H1 (cell line): ENCODE measurements at regions not wholly inside any gene's neighbourhood (a gene's known extent, or its start where the extent isn't known, plus 50 kb on each side); places are given as distances from the start of the nearest gene placed in this dataset.

ENCODE experiments used
- CTCF ChIA-PET: fragments of 300-600 bp; sonication (Branson Sonifier 250); formaldehyde crosslinking; loops from one replicate; lab custom pipeline; 2021; ENCODE audit not compliant: partially characterized antibody; lab: Charles Lee
- POLR2A ChIA-PET: fragments of 300-600 bp; sonication (Branson Sonifier 250); formaldehyde crosslinking; loops from one replicate; lab custom pipeline; 2021; ENCODE audit warnings: inconsistent platforms; ENCODE audit not compliant: partially characterized antibody; lab: Charles Lee
- DNase-seq, 2 experiments: peaks; one replicate each; pipeline versions ENCODE4 v3.0.0 to v3.0.0-alpha.2; 2010 to 2022; ENCODE audit warnings: low spot score in 2 of 2, low read depth in 1 of 2, mixed read lengths in 1 of 2
- FAIRE-seq: peaks from 2 replicates; lab custom pipeline; 2011; peaks lifted over from hg19 to GRCh38; lab: Jason Lieb, UNC
- H2AFZ ChIP-seq: 2 replicates; pipeline ENCODE4 v1.8.1; 2012; ENCODE audit warnings: low read length, inconsistent platforms
- H2AK5ac ChIP-seq: 2 replicates; pipeline ENCODE4 v1.6.1; 2013; ENCODE audit warnings: low read depth, low read length
- H2BK120ac ChIP-seq: replicated peaks from 2 replicates; pipeline ENCODE3; 2013; ENCODE audit warnings: low read depth, low read length, inconsistent platforms
- H2BK12ac ChIP-seq: 2 replicates; pipeline ENCODE4 v1.6.1; 2013; ENCODE audit warnings: low read depth, low read length
- H2BK15ac ChIP-seq: 2 replicates; pipeline ENCODE4 v1.6.1; 2013; ENCODE audit warnings: low read length
- H2BK20ac ChIP-seq: 2 replicates; pipeline ENCODE4 v1.6.1; 2013; ENCODE audit warnings: low read length
- H2BK5ac ChIP-seq: 2 replicates; pipeline ENCODE4 v1.6.1; 2013; ENCODE audit warnings: low read depth, low read length
- H3K14ac ChIP-seq: 2 replicates; pipeline ENCODE4 v1.6.1; 2013; ENCODE audit warnings: inconsistent platforms; ENCODE audit not compliant: insufficient read length
- H3K18ac ChIP-seq: 2 replicates; pipeline ENCODE4 v1.6.1; 2013; ENCODE audit warnings: low read length; ENCODE audit errors: extremely low read depth
- H3K23ac ChIP-seq: 2 replicates; pipeline ENCODE4 v1.6.1; 2013; ENCODE audit warnings: inconsistent platforms; ENCODE audit not compliant: insufficient read length
- H3K23me2 ChIP-seq: 2 replicates; pipeline ENCODE4 v1.6.1; 2013; ENCODE audit warnings: low read depth, low read length
- H3K27ac ChIP-seq: 2 replicates; pipeline ENCODE4 v1.6.1; 2011; ENCODE audit warnings: low read depth, low read length, inconsistent platforms
- H3K27me3 ChIP-seq, 4 experiments: replicated peaks in 1 of 4; 1 replicate in 1 of 4; 2 replicates in 3 of 4; pipeline versions ENCODE4 v1.6.1 to v1.8.1; 2011 to 2013; ENCODE audit warnings: low read length in 3 of 4, mild to moderate bottlenecking in 3 of 4, inconsistent platforms in 2 of 4, mixed read lengths in 2 of 4, moderate library complexity in 1 of 4; ENCODE audit not compliant: control insufficient read depth in 3 of 4, insufficient read depth in 3 of 4; ENCODE audit errors: extremely low read depth in 1 of 4
- H3K36me3 ChIP-seq, 4 experiments: 2 replicates each; pipeline versions ENCODE4 v1.6.1 to v1.8.1; 2011 to 2013; ENCODE audit warnings: mild to moderate bottlenecking in 4 of 4, low read length in 3 of 4, moderate library complexity in 2 of 4, control low read depth in 1 of 4, inconsistent platforms in 1 of 4; ENCODE audit not compliant: insufficient read depth in 4 of 4, control insufficient read depth in 2 of 4
- H3K4ac ChIP-seq: replicated peaks from 2 replicates; pipeline ENCODE3; 2013; ENCODE audit warnings: low read length, low read depth, mixed read lengths, inconsistent platforms; ENCODE audit not compliant: insufficient read length
- H3K4me1 ChIP-seq, 4 experiments: replicated peaks in 1 of 4; 1 replicate in 1 of 4; 2 replicates in 3 of 4; pipeline versions ENCODE4 v1.6.1 to v1.8.1; 2011 to 2013; ENCODE audit warnings: low read length in 3 of 4, inconsistent platforms in 2 of 4, mixed read lengths in 1 of 4; ENCODE audit not compliant: insufficient read depth in 4 of 4, control insufficient read depth in 3 of 4
- H3K4me2 ChIP-seq, 2 experiments: 2 replicates each; pipeline versions ENCODE4 v1.6.1 to v1.8.1; 2011 to 2013; ENCODE audit warnings: low read depth in 2 of 2, low read length in 2 of 2, control low read depth in 1 of 2, inconsistent platforms in 1 of 2, mild to moderate bottlenecking in 1 of 2; ENCODE audit not compliant: insufficient read depth in 1 of 2
- H3K4me3 ChIP-seq, 4 experiments: fragments of 200-600, 300-600 bp in 1 of 4; sonication (generic), shearing (Covaris generic), sonication (Bioruptor Twin) in 1 of 4; 2 replicates each; pipeline versions ENCODE4 v1.5.1 to v1.8.1; 2011 to 2016; ENCODE audit warnings: low read length in 4 of 4, low read depth in 3 of 4, control low read depth in 2 of 4, inconsistent platforms in 2 of 4, mild to moderate bottlenecking in 2 of 4, mixed read lengths in 1 of 4, moderate library complexity in 1 of 4; ENCODE audit not compliant: insufficient read depth in 2 of 4; ENCODE audit errors: extremely low read depth in 1 of 4
- H3K56ac ChIP-seq: replicated peaks from 2 replicates; pipeline ENCODE3; 2013; ENCODE audit warnings: low read depth, mild to moderate bottlenecking, mixed read lengths, low read length, inconsistent platforms; ENCODE audit not compliant: insufficient read length
- H3K79me1 ChIP-seq: 2 replicates; pipeline ENCODE4 v1.6.1; 2013; ENCODE audit warnings: low read depth, low read length, control low read depth
- H3K79me2 ChIP-seq, 2 experiments: 2 replicates each; pipeline versions ENCODE4 v1.6.1 to v1.8.1; 2012 to 2013; ENCODE audit warnings: low read length in 2 of 2, mild to moderate bottlenecking in 2 of 2, inconsistent platforms in 1 of 2; ENCODE audit not compliant: insufficient read depth in 2 of 2, control insufficient read depth in 1 of 2
- H3K9ac ChIP-seq, 4 experiments: replicated peaks in 1 of 4; 1 replicate in 1 of 4; 2 replicates in 3 of 4; pipeline versions ENCODE4 v1.6.1 to v1.8.1; 2011 to 2013; ENCODE audit warnings: low read depth in 3 of 4, low read length in 3 of 4, control low read depth in 2 of 4, mild to moderate bottlenecking in 2 of 4, moderate library complexity in 2 of 4, inconsistent platforms in 1 of 4; ENCODE audit errors: extremely low read depth in 1 of 4
- H3K9me3 ChIP-seq, 2 experiments: 2 replicates each; pipeline versions ENCODE4 v1.6.1 to v1.8.1; 2012 to 2013; ENCODE audit warnings: mild to moderate bottlenecking in 2 of 2, moderate library complexity in 2 of 2, control low read depth in 1 of 2, inconsistent platforms in 1 of 2, low read depth in 1 of 2, low read length in 1 of 2, mixed read lengths in 1 of 2; ENCODE audit not compliant: insufficient read depth in 2 of 2
- H4K20me1 ChIP-seq, 2 experiments: replicated peaks in 1 of 2; 2 replicates each; pipeline versions ENCODE3 to v1.8.1; 2011 to 2013; ENCODE audit warnings: inconsistent platforms in 2 of 2, low read length in 2 of 2, mild to moderate bottlenecking in 1 of 2; ENCODE audit not compliant: insufficient read depth in 2 of 2, control insufficient read depth in 1 of 2
- H4K5ac ChIP-seq: 2 replicates; pipeline ENCODE4 v1.6.1; 2013; ENCODE audit warnings: low read length, low read depth, mixed read lengths, inconsistent platforms; ENCODE audit not compliant: insufficient read length
- H4K8ac ChIP-seq: 2 replicates; pipeline ENCODE4 v1.8.0; 2013; ENCODE audit warnings: mild to moderate bottlenecking, moderate library complexity, low read length, inconsistent platforms; ENCODE audit not compliant: insufficient read depth; ENCODE audit errors: extremely low read depth
- H4K91ac ChIP-seq: replicated peaks from 2 replicates; pipeline ENCODE3; 2013; ENCODE audit warnings: low read length, mixed read lengths, inconsistent platforms; ENCODE audit not compliant: insufficient read length
- BACH1 ChIP-seq: IDR thresholded peaks from 2 replicates; pipeline ENCODE4 v1.6.1; 2012; ENCODE audit warnings: low read length, improper control_type of control experiment
- BCL11A ChIP-seq, 2 experiments: IDR thresholded peaks; one replicate each; pipeline ENCODE4 v1.6.1; 2011; ENCODE audit warnings: low read depth in 2 of 2, low read length in 2 of 2, mild to moderate bottlenecking in 2 of 2
- CBX5 ChIP-seq: fragments of 300-800, 300-1000 bp; sonication (generic); IDR thresholded peaks from 2 replicates; pipeline ENCODE4 v1.7.1; 2016; ENCODE audit warnings: antibody characterized with exemption, low read length, low read depth
- MAFK ChIP-seq: IDR thresholded peaks from 2 replicates; pipeline ENCODE4 v1.6.1; 2012; ENCODE audit warnings: low read depth, mild to moderate bottlenecking, improper control_type of control experiment, low read length
- NRF1 ChIP-seq: IDR thresholded peaks from 2 replicates; pipeline ENCODE4 v1.6.1; 2011; ENCODE audit warnings: mild to moderate bottlenecking, low read depth, low read length, improper control_type of control experiment
- POLR2A ChIP-seq, 2 experiments: IDR thresholded peaks; 1 replicate in 1 of 2; 2 replicates in 1 of 2; pipeline ENCODE4 v1.6.1; 2011; ENCODE audit warnings: low read depth in 2 of 2, low read length in 2 of 2, mild to moderate bottlenecking in 2 of 2; ENCODE audit errors: control extremely low read depth in 1 of 2
- RXRA ChIP-seq: IDR thresholded peaks from 2 replicates; pipeline ENCODE4 v1.6.1; 2011; ENCODE audit warnings: low read depth, mild to moderate bottlenecking, low read length, moderate library complexity; ENCODE audit not compliant: insufficient read depth
- SAP30 ChIP-seq: fragments of 300-600 bp; sonication (generic); IDR thresholded peaks from 2 replicates; pipeline ENCODE4 v1.7.1; 2012; ENCODE audit warnings: low read length, moderate library complexity, mild to moderate bottlenecking, inconsistent platforms; ENCODE audit not compliant: insufficient read depth, insufficient replicate concordance
- SP2 ChIP-seq: IDR thresholded peaks from 2 replicates; pipeline ENCODE4 v1.6.1; 2012; ENCODE audit warnings: mild to moderate bottlenecking, low read length, inconsistent platforms
- SP4 ChIP-seq: IDR thresholded peaks from 2 replicates; pipeline ENCODE4 v1.6.1; 2012; ENCODE audit warnings: low read length, inconsistent platforms
- TAF1 ChIP-seq: IDR thresholded peaks from 2 replicates; pipeline ENCODE4 v1.6.1; 2011; ENCODE audit warnings: mild to moderate bottlenecking, low read depth, low read length
- TBP ChIP-seq: IDR thresholded peaks from 2 replicates; pipeline ENCODE4 v1.6.1; 2011; ENCODE audit warnings: low read depth, low read length, improper control_type of control experiment
- TCF12 ChIP-seq: IDR thresholded peaks from 2 replicates; pipeline ENCODE4 v1.6.1; 2011; ENCODE audit warnings: low read depth, mild to moderate bottlenecking, low read length
- WGBS, 2 experiments: shearing (Covaris generic) in 1 of 2; methylation state at CpG; one replicate each; pipeline versions ENCODE4 v1.1.6 to v1.1.7; 2013 to 2015; ENCODE audit warnings: low lambda C conversion rate in 2 of 2, mixed read lengths in 2 of 2, inconsistent platforms in 1 of 2, low coverage in 1 of 2, missing lambda C conversion rate in 1 of 2; ENCODE audit not compliant: insufficient replicate concordance in 2 of 2, insufficient coverage in 1 of 2, insufficient read length in 1 of 2; ENCODE audit errors: extremely low coverage in 1 of 2, missing lambda C conversion rate in 1 of 2; 5-methylcytosine and 5-hydroxymethylcytosine counted together
- TF ChIP-seq, protein P1 (sequence below): IDR thresholded peaks from 2 replicates; pipeline ENCODE4 v1.6.1; 2012; ENCODE audit warnings: low read length, inconsistent platforms

DNA sequence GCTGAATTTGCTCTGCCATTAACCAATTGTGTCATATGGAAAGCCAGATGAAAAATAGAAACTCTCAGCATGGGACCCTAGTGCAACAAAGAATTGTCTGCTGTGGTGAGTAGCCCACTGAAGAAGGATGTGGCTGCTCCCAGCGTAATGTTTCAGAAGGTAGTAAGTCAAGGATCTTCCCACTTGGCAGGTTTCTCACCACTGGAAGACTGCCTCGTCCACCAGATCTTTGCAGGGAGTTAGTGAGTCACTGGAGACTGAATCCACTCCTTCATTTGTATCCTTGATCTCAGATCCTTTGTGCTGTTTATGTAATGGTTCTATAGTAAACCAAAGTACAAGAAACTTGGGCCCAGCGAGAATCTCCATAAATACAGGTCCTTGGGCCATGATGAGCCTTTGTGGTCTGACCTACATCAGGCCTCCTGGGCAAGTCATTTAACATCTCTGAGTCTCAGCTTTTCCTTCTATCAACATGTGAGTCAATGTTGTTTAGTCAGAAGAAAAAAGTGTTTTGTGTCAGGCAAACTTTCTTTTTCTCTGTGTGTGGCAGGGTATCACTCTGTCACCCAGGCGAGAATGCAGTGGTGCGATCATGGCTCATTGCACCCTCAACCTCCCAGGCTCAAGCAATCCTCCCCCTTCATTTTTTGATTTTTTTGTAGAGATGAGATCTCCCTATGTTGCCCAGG is 78.0 kb upstream of the CCDC160 start:
- no peak overlapping the region for H2AFZ ChIP-seq
- H3K79me1 ChIP-seq, result no peaks in the 10 kb centered on the region
- no peak overlapping the region for H2BK12ac ChIP-seq
- H3K4ac ChIP-seq, result no peak overlapping the region
- H3K4me1 ChIP-seq, result no peaks in the 10 kb centered on the region
- no peak overlapping the region for H3K23ac ChIP-seq
- H3K23me2 ChIP-seq, result no peaks in the 10 kb centered on the region
- H3K14ac ChIP-seq, result no peak overlapping the region
- no peaks in the 10 kb centered on the region for H4K20me1 ChIP-seq
- H2BK20ac ChIP-seq, result no peak overlapping the region
- H3K4me3 ChIP-seq, result no peak overlapping the region
- no peak overlapping the region for H3K27ac ChIP-seq
- H4K91ac ChIP-seq, result no peak overlapping the region
- FAIRE-seq, result no peak
- ChIA-PET CTCF (interaction anchor here (0.6 to 1.2 kb wide), 2 partner anchors 95 to 105 kb away, joined by 3 read pairs; no protein-coding TSS in a partner anchor), POLR2A (no interaction called here)
- no peaks in the 10 kb centered on the region for H3K9me3 ChIP-seq
- H3K4me2 ChIP-seq, result no peak overlapping the region
- H3K36me3 ChIP-seq, result no peaks in the 10 kb centered on the region
- H4K5ac ChIP-seq, result no peak overlapping the region
- H3K9ac ChIP-seq, result no peak overlapping the region
- H3K56ac ChIP-seq, result no peak overlapping the region
- H2BK5ac ChIP-seq, result no peak overlapping the region
- H3K18ac ChIP-seq, result no peak overlapping the region
- no peak overlapping the region for H2BK15ac ChIP-seq
- H3K79me2 ChIP-seq, result no peaks in the 10 kb centered on the region
- H4K8ac ChIP-seq, result no peak overlapping the region
- no peaks in the 10 kb centered on the region for H3K27me3 ChIP-seq
- no peak for DNase-seq
- H2BK120ac ChIP-seq, result no peak overlapping the region
- no peak overlapping the region for H2AK5ac ChIP-seq
- WGBS, 2 experiments, result 89% methylated on average over 5 of the region's 5 CpGs; no CpG with 5 or more reads in 1 of the 2 experiments
- no peak for TF ChIP-seq SP4
- no peak for TF ChIP-seq RXRA
- TF ChIP-seq TBP, result no peak
- TF ChIP-seq POLR2A (IDR thresholded peaks at IDR 0.05; ENCODE audit: control extremely low read depth in 1 of 2, low read depth in 2 of 2, low read length in 2 of 2), result no peak
- TF ChIP-seq SP2, result no peak
- TF ChIP-seq, protein P1, sequence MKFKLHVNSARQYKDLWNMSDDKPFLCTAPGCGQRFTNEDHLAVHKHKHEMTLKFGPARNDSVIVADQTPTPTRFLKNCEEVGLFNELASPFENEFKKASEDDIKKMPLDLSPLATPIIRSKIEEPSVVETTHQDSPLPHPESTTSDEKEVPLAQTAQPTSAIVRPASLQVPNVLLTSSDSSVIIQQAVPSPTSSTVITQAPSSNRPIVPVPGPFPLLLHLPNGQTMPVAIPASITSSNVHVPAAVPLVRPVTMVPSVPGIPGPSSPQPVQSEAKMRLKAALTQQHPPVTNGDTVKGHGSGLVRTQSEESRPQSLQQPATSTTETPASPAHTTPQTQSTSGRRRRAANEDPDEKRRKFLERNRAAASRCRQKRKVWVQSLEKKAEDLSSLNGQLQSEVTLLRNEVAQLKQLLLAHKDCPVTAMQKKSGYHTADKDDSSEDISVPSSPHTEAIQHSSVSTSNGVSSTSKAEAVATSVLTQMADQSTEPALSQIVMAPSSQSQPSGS, result no peak
- no peak for TF ChIP-seq SAP30
- TF ChIP-seq NRF1, result no peak
- TF ChIP-seq BCL11A (IDR thresholded peaks at IDR 0.05; ENCODE audit: low read depth in 2 of 2, low read length in 2 of 2), result no peak
- TF ChIP-seq BACH1, result no peak
- no peak for TF ChIP-seq CBX5
- TF ChIP-seq MAFK, result no peak
- TF ChIP-seq TCF12, result no peak
- TF ChIP-seq TAF1, result no peak
